ENCODE measurements at regions not wholly inside any gene's neighbourhood (a gene's known extent, or its start where the extent isn't known, plus 50 kb on each side); places are given as distances from the start of the nearest gene placed in this dataset.
"Not testable (repeated sequence)": the region's sequence is repeated elsewhere in the genome, so short reads cannot be mapped to it uniquely, and the experiment has no call there.

DNA sequence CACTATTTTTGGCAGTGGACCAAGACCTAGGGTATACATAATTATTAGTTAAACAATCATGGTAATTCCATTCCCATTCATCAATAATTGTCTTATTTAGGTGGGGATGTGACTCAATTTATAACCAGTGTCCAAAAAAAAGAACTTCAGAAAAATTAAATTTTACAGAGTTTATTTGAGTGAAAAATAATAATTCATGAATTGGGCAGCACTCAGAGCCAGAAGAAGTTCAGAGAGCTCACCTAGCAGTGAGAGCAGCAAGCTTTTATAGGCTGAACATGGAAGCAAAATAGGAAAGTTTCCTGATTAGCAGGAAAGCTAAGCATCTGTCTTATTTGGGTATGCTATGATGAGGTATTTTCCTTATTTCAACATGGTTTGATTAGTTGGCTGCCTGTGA lies 500.8 kb downstream of the PCDH7 start:
- no peak for DNase-seq

DNA sequence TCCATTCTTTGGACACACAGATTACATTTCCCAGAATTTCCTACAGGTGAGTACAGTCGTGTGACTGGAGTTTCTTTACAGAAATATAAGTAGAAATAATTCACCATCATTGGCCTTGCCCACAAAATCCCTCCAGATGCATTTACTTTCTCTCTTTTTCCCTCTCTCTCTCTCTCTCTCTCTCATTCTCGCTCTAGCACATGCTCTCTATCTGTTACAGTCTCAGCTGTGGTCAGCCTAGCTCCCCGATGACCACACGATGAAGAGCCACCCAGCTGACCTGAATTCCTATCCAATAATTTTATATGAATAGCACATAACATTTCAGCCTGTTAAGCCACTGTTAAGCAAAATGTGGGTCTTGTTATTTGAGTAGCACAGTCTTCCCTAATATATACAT lies 507.9 kb downstream of the PCDH7 start:
- DNase-seq, result no peak

DNA sequence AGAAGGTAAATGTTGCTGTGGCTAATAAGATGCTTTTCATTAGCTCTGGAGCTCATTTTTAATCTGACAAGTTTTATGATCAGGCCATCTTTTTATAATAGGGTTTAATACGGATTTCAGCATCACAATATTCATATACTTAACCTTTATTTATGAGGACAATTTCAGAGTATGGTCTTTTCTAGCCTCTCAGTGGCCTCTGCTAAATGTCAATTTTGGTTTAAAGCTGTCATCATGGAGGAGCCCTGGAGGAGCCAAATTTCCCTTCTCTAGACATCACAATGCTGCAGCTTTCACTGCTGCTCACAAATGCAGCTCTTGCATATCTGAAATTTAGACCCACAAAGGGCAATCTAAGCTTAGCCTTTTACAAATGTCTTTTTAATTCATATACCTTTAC lies 510.4 kb downstream of the PCDH7 start:
- DNase-seq, result no peak

DNA sequence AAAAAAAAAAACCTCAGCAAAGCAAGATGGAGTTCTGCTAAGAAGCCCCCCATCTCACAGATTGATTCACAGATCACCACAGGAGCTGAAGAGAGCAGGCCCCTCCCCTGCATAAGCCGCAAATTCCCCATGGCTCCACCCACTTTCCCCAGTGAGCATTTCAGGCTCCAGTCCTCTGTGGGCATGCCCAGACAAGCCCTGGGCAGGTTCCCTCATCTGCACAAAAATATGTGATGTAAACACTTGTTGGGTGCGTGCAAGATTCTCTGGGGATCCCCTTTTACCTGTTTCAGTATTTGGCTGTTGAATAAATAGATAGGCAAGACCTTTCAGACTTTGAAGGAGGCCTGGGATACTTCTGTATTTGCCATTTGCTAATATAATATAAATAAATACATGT lies 514.3 kb downstream of the PCDH7 start:
- no peak for DNase-seq

DNA sequence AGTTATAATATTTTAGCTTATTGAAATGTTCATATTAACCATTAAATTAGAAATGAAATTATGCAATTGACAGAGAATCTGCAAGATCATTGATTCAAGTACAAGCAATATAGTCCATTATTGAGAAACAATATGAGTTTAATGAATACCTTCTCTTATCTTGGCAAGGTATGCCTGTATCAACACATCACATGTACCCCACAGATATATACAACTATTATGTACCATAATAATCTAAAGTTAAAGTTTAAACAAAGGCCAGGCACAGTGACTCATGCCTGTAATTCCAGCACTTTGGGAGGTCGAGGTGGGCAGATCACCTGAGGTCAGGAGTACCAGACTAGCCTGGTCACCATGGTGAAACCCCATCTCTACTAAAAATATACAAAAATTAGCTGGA lies 514.7 kb downstream of the PCDH7 start:
- no peak for DNase-seq

DNA sequence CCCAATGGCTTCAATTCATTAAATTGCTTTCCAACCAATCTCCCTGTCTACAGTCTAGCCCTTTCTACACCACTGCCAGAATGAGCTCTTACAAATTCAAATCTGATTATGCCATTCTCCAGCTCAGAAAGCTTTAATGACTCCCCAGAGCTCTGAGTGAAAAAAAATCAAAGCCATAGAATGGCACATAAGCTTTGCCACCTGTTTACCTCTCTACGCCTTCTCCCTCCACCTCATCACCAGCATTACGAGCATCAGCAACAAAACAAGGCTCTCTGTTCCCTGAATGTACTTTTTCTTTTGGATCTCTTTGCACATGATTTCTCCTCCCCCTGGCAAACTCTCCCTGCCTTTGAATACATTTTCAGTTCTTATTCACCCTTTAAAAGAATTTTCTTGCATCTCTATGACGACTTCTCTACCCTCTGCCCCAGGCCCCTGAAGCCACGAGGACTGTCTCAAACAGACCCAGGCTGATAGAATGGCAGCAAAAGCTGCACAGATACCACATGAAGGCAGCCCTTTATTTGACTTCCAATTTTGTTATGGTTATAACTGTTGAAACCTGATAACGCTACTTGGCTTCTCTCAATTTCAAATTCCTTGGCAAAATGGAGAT lies 516.0 kb downstream of the PCDH7 start:
- DNase-seq, result no peak

DNA sequence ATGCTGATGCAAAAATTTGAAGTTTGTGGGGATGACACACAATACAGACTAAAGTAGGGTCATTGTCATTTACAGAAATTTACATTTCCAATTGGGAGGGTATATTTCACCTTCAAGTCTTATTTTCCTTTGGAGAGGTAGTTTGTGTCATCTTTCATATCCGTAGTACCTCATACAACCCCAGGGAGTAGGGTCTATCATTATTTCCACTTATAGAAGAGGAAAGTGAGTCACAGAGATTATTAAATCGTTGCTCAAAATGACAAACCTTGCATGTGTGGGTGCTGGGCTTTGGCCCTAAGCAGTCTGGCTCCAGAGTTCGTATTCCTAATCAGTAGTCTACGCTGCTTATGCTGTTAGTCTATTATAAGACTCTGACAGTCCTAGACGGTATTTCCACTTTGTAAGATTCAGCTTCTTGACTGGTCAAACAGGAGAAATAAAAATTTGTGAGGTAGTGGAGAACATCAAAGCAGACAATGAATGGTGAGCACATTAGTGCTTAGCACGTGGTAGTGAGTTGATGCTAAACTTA lies 516.5 kb downstream of the PCDH7 start:
- no peak for DNase-seq

DNA sequence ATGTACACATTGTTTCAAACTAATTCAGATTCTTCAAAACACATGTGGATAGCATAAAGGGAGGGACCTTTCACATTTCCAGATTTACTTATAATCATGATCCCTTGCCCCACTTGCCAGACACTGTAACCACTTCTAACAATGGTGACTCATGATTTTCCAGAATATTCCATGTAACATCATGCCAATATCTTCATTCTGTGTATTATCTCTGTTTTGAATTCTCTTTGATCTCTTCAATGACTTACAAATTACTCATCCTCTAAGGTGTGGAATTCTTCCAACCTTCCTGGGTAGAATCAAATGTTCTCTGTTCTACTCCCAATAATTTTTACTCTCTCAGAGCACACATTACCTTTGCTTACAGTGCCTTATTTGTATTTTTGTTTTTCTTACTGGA lies 517.1 kb downstream of the PCDH7 start:
- no peak for DNase-seq

DNA sequence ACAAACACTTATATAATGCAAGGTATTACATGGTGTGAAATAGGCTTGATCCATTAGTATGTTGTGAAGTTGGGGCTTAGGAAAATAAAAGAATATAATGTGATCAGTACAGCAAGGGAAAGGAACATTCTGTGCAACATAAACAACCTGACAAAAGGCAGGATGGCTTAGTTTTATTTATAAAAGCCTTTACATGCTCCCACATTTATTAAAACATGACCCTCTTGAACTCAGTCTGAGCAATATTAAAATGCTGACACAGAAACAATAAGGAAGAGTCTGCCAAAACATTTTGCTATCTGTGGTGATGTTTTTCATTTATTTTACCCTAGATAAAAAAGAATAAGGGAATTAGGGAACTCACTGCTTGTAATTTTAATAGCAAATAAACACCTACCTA lies 519.7 kb downstream of the PCDH7 start:
- no peak for DNase-seq

DNA sequence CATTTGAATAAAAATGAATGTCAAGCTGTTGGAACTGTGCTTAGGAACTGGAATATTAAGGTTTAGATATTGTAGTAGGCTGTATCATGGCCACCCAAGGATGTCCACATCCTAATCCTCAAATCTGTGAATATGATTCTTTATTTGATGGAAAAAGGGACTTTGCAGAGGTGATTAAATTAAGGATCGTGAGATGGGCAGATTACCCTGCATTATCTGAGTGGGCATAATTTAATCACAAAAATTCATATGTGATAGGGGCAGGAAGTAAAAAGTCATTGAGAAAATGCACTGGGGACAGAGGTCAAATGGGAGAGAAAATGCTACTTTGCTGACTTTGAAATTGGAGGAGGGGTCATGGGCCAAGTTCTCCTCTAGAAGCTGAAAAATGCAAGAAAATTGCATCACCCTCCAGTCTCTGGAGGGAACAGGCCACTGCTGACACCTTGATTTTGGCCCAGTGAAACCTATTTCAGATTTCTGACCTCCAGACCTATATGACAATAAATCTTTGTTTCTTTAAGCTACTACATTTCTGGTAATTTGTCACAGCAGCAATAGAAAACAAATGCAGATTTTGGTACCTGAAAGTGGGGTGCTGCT lies 521.4 kb downstream of the PCDH7 start:
- no peak for DNase-seq

DNA sequence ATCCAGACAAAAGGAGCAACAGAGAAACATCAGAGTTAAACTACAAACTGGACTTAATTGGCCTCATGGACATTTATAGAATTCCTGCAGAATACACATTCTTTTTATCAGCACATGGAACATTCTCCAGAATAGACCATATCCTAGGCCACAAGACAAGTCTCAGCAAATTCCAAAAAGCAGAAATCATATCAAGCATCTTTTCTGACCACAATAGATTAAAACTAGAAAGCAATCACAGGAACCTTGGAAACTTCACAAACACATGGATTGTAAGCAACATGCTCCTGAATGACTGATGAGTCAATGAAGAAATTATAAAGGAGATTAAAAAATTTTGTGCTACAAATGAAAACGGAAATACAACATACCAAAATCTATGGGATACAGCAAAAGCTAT lies 526.7 kb downstream of the PCDH7 start:
- no peak for DNase-seq

DNA sequence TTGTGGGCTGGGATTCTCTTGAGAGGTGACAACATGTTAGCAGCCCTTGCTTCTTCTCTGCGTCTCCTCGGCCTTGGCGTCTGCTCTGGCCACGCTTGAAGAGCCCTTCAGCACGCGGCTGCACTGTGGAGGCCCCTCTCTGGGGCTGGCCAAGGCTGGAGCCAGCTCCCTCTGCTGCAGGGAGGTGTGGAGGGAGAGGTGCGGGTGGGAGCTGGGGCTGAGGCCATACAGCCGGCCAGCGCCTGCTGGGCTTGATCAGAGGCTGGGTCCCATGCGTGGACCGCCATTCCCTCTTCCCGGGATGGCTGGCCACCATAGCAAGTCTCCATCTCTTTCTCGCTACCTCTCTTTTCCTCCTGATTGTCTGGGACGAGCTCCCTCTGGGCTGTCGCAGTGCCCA lies 539.0 kb downstream of the PCDH7 start:
- no peak for DNase-seq

DNA sequence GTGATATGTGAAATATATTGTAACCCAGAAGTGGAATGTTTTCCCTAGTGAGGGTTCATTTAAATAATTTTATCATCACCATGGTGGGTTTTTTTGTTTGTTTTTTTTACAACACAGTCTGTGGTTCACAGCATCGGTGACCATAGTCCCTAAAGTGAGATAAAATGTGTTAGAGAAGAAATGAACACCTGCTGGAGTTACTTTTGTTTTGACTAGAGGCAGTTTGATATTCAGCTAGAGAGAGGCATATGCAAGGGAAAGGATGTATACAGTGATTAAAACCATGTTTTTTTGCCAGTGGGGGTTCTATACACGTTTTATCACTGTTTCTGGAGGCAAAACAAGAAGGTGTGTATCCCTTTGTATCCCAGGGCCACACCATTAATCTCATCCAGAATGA lies 541.5 kb downstream of the PCDH7 start:
- no peak for DNase-seq

DNA sequence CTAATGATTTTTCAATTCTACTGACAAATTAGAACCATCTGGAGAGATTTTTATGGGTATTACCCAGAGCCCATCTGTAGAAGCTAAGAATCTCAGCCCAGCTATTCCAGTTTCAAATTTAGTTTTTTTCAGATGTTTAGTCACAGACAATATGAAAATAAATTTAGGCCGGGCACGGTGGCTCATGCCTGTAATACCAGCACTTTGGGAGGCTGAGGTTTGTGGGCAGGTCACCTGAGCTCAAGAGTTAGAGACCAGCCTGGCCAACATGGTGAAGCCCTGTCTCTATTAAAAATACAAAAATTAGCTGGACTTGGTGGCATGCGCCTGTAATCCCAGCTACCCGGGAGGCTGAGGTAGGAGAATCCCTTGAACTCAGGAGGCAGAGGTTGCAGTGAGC lies 545.9 kb downstream of the PCDH7 start:
- not testable (repeated sequence) for DNase-seq

DNA sequence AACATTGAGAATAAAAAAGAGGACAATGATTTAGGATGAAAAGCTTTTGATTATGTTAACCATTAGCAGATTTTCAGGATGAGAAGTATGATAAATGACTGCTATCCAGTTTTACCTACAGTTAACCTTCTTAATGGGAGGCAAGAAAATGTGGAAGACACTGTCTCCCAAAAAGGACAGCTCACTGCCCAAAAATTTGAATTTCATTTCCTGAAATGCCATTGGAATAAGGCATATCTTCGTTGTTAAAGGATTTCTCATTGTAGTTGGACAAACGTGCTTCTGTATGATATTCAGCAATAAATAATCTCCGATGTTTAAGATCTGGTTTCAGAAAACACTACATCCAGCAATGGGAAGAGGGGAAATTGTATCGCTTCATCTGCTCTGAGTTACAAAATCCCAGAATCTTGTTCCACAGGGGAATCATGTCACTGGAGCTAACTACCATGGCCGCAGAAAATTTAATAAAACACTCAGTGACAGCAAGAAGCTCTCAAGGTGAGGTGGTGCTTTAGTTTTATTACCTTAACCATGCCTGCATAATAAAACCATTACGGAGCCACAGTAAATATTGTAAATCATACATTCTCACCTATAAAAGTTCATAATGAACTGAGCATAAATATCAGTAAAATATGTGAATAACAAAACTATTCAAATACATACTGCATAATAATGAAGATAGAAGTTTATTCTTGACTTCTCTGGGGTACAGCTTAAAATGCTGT lies 552.3 kb downstream of the PCDH7 start:
- no peak for DNase-seq

DNA sequence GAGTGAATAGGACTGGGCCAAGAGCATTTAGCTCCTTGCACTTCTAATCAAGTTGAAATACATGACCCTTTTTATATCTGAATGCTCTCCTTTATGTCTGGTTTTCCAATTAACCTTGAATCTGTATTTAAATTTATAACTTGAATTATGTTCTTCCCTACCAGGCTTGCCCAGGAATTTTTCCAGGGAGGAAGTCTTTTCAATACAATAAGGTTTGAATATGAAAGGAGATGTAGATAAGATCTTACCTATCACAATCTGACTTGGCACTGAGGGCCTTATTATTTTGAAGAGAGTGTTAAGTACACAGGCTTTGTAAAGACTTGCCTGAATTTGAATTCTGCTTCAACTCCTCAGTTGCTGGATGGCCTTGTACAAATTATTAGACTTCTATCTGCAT lies 555.7 kb downstream of the PCDH7 start:
- DNase-seq, result no peak

DNA sequence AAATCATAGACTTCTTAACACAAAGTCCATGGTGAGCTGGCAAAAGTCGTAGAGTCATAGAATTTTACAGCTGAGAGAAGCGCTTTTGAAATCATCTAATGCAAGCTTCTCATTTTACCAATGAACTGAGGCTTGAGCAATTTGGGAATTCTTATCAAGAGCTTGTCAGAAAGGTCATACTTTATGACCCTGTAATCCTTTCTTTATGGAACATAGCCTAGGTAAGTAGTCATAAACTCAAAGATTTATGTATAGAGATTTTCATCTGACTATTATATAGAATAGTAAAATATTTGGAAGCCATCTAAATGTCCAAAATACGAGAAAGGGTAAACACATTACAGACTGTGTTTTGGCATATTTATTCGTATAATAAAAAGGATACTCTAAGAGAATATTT lies 563.5 kb downstream of the PCDH7 start:
- no peak for DNase-seq

DNA sequence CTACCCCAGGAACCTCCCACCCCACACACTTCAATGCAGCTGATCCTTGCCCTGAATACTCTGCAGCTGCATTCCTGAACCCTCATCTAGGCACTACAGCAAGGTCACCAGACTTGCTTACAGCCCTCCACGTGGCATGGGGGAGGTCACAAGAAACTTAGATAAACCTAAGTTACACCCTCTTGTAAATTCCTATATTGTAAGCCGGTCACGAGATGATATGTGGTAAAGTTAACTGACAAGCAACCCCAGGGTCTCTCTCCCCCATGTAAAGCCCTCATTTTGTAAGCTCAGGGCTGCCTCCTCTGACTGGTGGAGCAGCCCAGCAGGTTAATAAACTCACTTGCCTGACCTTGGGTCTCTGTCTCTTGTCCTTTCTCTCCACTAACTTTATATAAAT lies 570.7 kb downstream of the PCDH7 start:
- DNase-seq, result no peak

DNA sequence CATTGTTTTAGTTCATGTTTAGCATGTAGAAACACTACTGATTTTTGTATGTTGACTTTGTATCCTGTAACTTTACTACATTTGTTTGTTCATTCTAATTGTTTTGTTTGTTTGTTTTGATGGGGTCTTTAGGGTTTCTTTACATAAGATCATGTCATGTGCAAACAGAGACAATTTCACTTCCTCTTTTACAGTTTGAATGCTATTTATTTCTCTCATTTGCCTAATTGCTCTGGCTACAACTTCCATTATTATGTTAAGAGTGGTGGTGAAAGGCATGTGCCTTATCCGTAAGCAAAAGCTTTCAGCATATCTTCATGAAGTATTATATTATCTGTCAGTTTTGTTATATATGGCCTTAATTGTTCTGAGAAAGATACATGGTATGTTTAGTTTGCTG lies 571.1 kb downstream of the PCDH7 start:
- DNase-seq, result no peak

DNA sequence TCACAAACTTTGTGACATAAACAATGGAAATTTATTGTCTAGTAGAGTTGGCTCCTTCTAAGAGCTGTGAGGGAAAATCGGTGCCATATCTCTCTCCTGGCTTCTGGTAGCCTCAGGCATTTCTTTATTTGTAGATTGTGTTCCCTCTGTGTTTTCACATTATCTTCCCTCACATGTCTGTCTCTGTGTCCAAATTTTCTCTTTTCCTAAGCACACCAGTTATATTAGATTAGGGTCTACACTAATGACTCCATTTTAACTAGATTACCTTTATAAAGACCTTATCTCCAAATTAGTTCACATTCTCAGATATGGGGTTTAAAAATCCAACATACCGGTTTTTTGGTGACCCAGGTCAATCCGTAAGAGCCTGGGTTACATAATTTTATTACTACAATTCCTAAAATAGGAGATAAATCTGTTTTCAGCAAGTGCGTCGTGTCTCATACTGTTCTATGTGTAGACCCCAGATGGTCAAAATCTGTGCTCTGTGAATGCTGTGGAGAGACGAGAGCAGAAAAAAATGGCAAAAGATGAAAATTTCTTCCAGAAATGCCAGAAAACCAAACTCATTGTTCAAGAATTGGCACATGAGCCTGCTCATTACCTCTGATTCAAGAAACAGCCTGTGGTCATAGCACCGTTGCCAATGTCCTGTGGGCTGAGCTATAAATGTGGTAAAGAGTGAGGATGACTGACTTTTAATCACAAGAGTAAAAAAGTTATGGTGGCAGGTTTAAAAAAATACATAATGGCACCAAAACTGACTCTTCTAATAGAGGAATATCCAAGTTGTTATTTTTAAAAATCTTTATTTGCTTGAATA lies 574.7 kb downstream of the PCDH7 start:
- no peak for DNase-seq

DNA sequence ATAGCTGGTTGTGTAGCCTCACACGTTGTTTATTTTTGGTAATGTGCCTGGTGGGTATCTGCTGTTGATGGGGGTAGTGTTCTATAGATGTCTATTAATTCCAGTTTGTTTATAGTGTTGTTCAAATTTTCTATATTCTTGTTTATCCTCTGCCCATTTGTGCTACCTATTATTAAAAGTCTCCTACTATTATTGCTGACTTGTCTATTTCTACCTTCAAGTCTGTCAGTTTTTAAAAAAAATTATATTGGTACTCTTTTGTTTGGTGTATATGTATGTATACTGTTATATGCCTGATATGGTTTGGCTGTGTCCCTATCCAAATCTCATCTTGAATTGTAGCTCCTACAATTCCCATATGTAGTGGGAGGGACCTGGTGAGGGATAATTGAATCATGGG lies 578.6 kb downstream of the PCDH7 start:
- no peak for DNase-seq

DNA sequence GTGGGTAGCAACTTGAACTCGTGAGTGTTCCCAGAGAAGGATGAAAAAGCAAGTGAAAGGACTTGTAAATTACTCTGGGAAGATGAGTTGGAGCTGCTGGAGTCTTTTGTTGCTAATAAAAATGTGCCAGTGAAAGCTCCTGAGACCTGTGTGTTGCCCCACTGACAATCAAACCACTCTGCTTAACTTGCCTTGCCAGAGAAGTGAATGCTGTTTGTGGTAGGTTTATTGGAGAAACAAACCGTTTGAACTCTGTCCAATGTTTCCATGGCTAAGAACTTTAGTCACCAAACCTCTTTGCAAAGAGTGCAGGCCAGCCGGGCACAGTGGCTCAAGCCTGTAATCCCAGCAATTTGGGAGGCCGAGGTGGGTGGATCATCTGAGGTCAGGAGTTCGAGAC lies 586.9 kb downstream of the PCDH7 start:
- DNase-seq, result no peak

DNA sequence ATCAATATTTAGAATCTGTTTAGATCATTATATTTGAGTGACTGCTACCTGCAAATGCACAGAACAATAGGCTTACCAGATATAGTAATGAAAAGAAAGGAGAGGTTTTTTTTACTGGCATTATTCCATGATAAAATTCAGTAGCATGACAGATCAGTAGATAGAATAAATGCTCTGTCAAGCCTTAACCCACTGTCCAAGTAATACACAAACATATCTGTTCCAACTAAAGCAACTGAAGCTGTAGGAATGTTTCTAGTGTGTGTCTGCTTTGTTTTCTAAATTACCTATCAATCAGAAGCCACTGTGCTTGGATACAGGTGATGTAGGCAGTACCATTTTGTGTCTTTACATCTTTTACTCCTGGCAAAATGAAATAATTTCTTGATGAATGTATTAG lies 604.6 kb downstream of the PCDH7 start:
- no peak for DNase-seq

DNA sequence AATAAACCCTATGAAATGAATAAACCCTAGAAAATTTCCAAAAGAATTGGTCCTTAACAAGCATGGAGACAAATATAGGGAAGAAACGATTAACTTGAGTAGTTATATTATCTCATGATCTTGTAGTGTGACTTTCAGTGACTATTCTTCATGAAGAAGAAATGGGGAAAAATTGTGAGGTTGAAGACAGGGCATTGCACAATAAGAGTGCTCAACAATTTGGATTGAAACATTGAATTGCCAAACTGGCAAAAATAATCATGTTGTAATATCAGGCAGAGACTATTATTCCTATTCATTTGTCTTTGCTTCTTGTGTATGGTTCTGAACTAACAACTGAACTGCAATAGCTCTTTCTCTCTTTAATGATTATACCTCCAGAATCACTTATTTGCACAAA lies 605.1 kb downstream of the PCDH7 start:
- DNase-seq, result no peak
